CD4-positive, alpha-beta T cell (primary cell): ENCODE measurements at regions not wholly inside any gene's neighbourhood (a gene's known extent, or its start where the extent isn't known, plus 50 kb on each side); places are given as distances from the start of the nearest gene placed in this dataset.

Source experiments
- ATAC-seq: fragments of 200-7000 bp; cut with Tn5 transposase; one replicate; pipeline ENCODE4 v1.10.0; 2022; ENCODE audit warnings: mild to moderate bottlenecking; ENCODE audit not compliant: poor library complexity
- CTCF ChIA-PET: fragments of 350-600 bp; sonication (Branson Sonifier 250); formaldehyde crosslinking; loops from one replicate; lab custom pipeline; 2021; ENCODE audit warnings: antibody characterized with exemption, inconsistent platforms; lab: Charles Lee
- POLR2A ChIA-PET: fragments of 350-600 bp; sonication (Branson Sonifier 250); formaldehyde crosslinking; loops from one replicate; lab custom pipeline; 2021; ENCODE audit warnings: antibody characterized with exemption, inconsistent platforms; lab: Charles Lee
- DNase-seq, 14 experiments: peaks; one replicate each; pipeline ENCODE4 v3.0.0-alpha.2; 2013 to 2020; ENCODE audit warnings: mixed read lengths in 2 of 14
- H3K27ac ChIP-seq, 2 donors: one replicate each; pipeline versions ENCODE4 v1.5.1 to v1.7.0; 2013; ENCODE audit warnings: low read length in 2 of 2, low read depth in 1 of 2, mild to moderate bottlenecking in 1 of 2
- H3K27me3 ChIP-seq, 2 experiments: 1 replicate in 1 of 2; 2 replicates in 1 of 2; pipeline versions ENCODE4 v1.6.1 to v1.7.0; 2013; ENCODE audit warnings: low read length in 2 of 2, control low read depth in 1 of 2, mild to moderate bottlenecking in 1 of 2, moderate library complexity in 1 of 2; ENCODE audit not compliant: insufficient read depth in 2 of 2, control insufficient read depth in 1 of 2
- H3K36me3 ChIP-seq: one replicate; pipeline ENCODE4 v1.6.1; 2013; ENCODE audit warnings: low read length, control low read depth; ENCODE audit not compliant: insufficient read depth
- H3K4me1 ChIP-seq: one replicate; pipeline ENCODE4 v1.6.1; 2013; ENCODE audit warnings: low read length, control low read depth; ENCODE audit not compliant: insufficient read depth
- H3K4me3 ChIP-seq: one replicate; pipeline ENCODE4 v1.5.1; 2013; ENCODE audit warnings: mild to moderate bottlenecking, low read length, moderate library complexity
- H3K9me3 ChIP-seq, 2 experiments: 1 replicate in 1 of 2; 2 replicates in 1 of 2; pipeline versions ENCODE4 v1.6.1 to v1.7.0; 2013; ENCODE audit warnings: low read length in 2 of 2, mild to moderate bottlenecking in 2 of 2, control low read depth in 1 of 2, moderate library complexity in 1 of 2; ENCODE audit not compliant: control insufficient read depth in 1 of 2, insufficient read depth in 1 of 2
- H3K27ac Mint-ChIP-seq: one replicate; pipeline ENCODE4 v1.8.0; 2020; ENCODE audit warnings: mixed read lengths
- H3K27me3 Mint-ChIP-seq: one replicate; pipeline ENCODE4 v1.8.0; 2021; ENCODE audit warnings: mixed read lengths
- H3K36me3 Mint-ChIP-seq: one replicate; pipeline ENCODE4 v1.8.0; 2021; ENCODE audit warnings: low read depth, mixed read lengths
- H3K4me1 Mint-ChIP-seq: one replicate; pipeline ENCODE4 v1.8.0; 2021; ENCODE audit warnings: low read depth, mixed read lengths
- H3K4me3 Mint-ChIP-seq: one replicate; pipeline ENCODE4 v1.8.0; 2020; ENCODE audit warnings: mild to moderate bottlenecking, mixed read lengths
- H3K9me3 Mint-ChIP-seq: one replicate; pipeline ENCODE4 v1.8.0; 2020; ENCODE audit warnings: mixed read lengths
- CTCF ChIP-seq: fragments of 200-600 bp; IDR thresholded peaks from one replicate; pipeline ENCODE4 v1.8.0; 2022; ENCODE audit warnings: antibody characterized with exemption, mild to moderate bottlenecking
- intact Hi-C, 2 experiments: fragments of 100-400 bp; cut with DNase I in 1 of 2; cut with micrococcal nuclease in 1 of 2; formaldehyde crosslinking; loops; one replicate each; pipeline versions ENCODE4 v1.15.1 to v1.9.0; 2023 to 2025; cut with DNase I, micrococcal nuclease

- no peak overlapping the region for H3K4me3 Mint-ChIP-seq
Observed at GRCh38 chr15:62558640-62559380, 393.7 kb upstream of the C2CD4B start.

GRCh38 chr15:62559381-62559733 is 394.3 kb upstream of the C2CD4B start:
- ATAC-seq: no peak
- no peaks in the 10 kb centered on the region for H3K9me3 Mint-ChIP-seq
- CTCF ChIA-PET: no interaction called here

More at GRCh38 chr15:62558640-62559380, 393.7 kb upstream of the C2CD4B start:
- H3K27ac Mint-ChIP-seq: no peak overlapping the region
- intact Hi-C loops: no loop called here
- peaks cover 34% of the 10 kb centered on the region for H3K27me3 Mint-ChIP-seq
- ChIA-PET CTCF (no interaction called here), POLR2A (no interaction called here)
- no peak for TF ChIP-seq CTCF
- Histone ChIP-seq H3K9me3 (no peaks in the 10 kb centered on the region), H3K27me3 (peaks cover 0 to 2% of the 10 kb centered on the region in 2 experiments), H3K4me3 (no peak overlapping the region), H3K36me3 (no peaks in the 10 kb centered on the region), H3K27ac (no peak overlapping the region), H3K4me1 (no peaks in the 10 kb centered on the region)
- H3K9me3 Mint-ChIP-seq: no peaks in the 10 kb centered on the region
- no peak for DNase-seq
- H3K4me1 Mint-ChIP-seq: no peaks in the 10 kb centered on the region
- ATAC-seq: no peak
- H3K36me3 Mint-ChIP-seq: no peaks in the 10 kb centered on the region

GRCh38 chr15:62561059-62561519 is 396.0 kb upstream of the C2CD4B start:
- no peak overlapping the region for H3K4me3 Mint-ChIP-seq
- Histone ChIP-seq H3K27ac (no peak overlapping the region), H3K9me3 (no peaks in the 10 kb centered on the region), H3K4me1 (no peaks in the 10 kb centered on the region), H3K4me3 (no peak overlapping the region), H3K27me3 (peaks cover 0 to 2% of the 10 kb centered on the region in 2 experiments), H3K36me3 (no peaks in the 10 kb centered on the region)
- no peaks in the 10 kb centered on the region for H3K36me3 Mint-ChIP-seq
- DNase-seq: no peak
- peaks cover 52% of the 10 kb centered on the region for H3K27me3 Mint-ChIP-seq
- H3K4me1 Mint-ChIP-seq: no peaks in the 10 kb centered on the region
- intact Hi-C loops: no loop called here
- TF ChIP-seq CTCF: no peak
- no peak for ATAC-seq
- POLR2A ChIA-PET: no interaction called here
- CTCF ChIA-PET: no interaction called here
- no peak overlapping the region for H3K27ac Mint-ChIP-seq
- no peaks in the 10 kb centered on the region for H3K9me3 Mint-ChIP-seq

More at GRCh38 chr15:62559381-62559733, 394.3 kb upstream of the C2CD4B start:
- Histone ChIP-seq H3K27me3 (peaks cover 0 to 2% of the 10 kb centered on the region in 2 experiments), H3K4me3 (no peak overlapping the region), H3K9me3 (no peaks in the 10 kb centered on the region), H3K4me1 (no peaks in the 10 kb centered on the region), H3K27ac (no peak overlapping the region), H3K36me3 (no peaks in the 10 kb centered on the region)
- H3K4me3 Mint-ChIP-seq: no peak overlapping the region
- H3K27me3 Mint-ChIP-seq: peaks cover 40% of the 10 kb centered on the region
- H3K4me1 Mint-ChIP-seq: no peaks in the 10 kb centered on the region
- no peak for TF ChIP-seq CTCF
- DNase-seq: no peak
- POLR2A ChIA-PET: no interaction called here
- H3K36me3 Mint-ChIP-seq: no peaks in the 10 kb centered on the region
- no peak overlapping the region for H3K27ac Mint-ChIP-seq
- intact Hi-C loops: no loop called here
